OCI-LY1 (cell line): ENCODE measurements at regions not wholly inside any gene's neighbourhood (a gene's known extent, or its start where the extent isn't known, plus 50 kb on each side); places are given as distances from the start of the nearest gene placed in this dataset.

ENCODE experiments used
- H2AFZ ChIP-seq: fragments of 200-600 bp; sonication (generic), shearing (Covaris generic); 2 replicates; pipeline ENCODE4 v1.6.0; 2014; ENCODE audit warnings: antibody characterized with exemption, mild to moderate bottlenecking, low read length
- H3F3A ChIP-seq: fragments of 200-600 bp; sonication (generic), shearing (Covaris generic); 2 replicates; pipeline ENCODE4 v1.6.0; 2014; ENCODE audit warnings: mild to moderate bottlenecking, antibody characterized with exemption, low read length, moderate library complexity; ENCODE audit not compliant: insufficient read depth
- H3K27ac ChIP-seq: fragments of 200-600 bp; sonication (generic); 2 replicates; pipeline ENCODE4 v1.5.1; 2014; ENCODE audit warnings: low read length, mixed run types, mild to moderate bottlenecking, low read depth; ENCODE audit not compliant: poor library complexity, severe bottlenecking
- H3K27me3 ChIP-seq: fragments of 200-600 bp; sonication (generic); 2 replicates; pipeline ENCODE4 v1.6.0; 2014; ENCODE audit warnings: antibody characterized with exemption, mild to moderate bottlenecking, low read length, moderate library complexity; ENCODE audit not compliant: insufficient read depth
- H3K36me3 ChIP-seq: fragments of 200-600 bp; sonication (generic); 2 replicates; pipeline ENCODE4 v1.6.1; 2014; ENCODE audit warnings: mild to moderate bottlenecking, antibody characterized with exemption, low read length, moderate library complexity, mixed read lengths; ENCODE audit not compliant: insufficient read depth
- H3K4me1 ChIP-seq: fragments of 200-600 bp; sonication (generic); 2 replicates; pipeline ENCODE4 v1.5.1; 2014; ENCODE audit warnings: mild to moderate bottlenecking, low read length, moderate library complexity; ENCODE audit not compliant: insufficient read depth, severe bottlenecking
- H3K4me2 ChIP-seq: fragments of 200-600 bp; sonication (generic), shearing (Covaris generic); 2 replicates; pipeline ENCODE4 v1.6.1; 2014; ENCODE audit warnings: low read length
- H3K4me3 ChIP-seq: fragments of 200-600 bp; sonication (generic); 2 replicates; pipeline ENCODE4 v1.5.1; 2014; ENCODE audit warnings: low read length, low read depth, mild to moderate bottlenecking, mixed read lengths; ENCODE audit not compliant: poor library complexity, severe bottlenecking
- H3K79me2 ChIP-seq: fragments of 200-600 bp; shearing (Covaris generic); 2 replicates; pipeline ENCODE4 v1.6.1; 2016; ENCODE audit warnings: mixed run types, low read length, mixed read lengths; ENCODE audit not compliant: insufficient read depth
- H3K9ac ChIP-seq: fragments of 200-600 bp; sonication (generic), shearing (Covaris generic); 2 replicates; pipeline ENCODE4 v1.6.1; 2014; ENCODE audit warnings: mild to moderate bottlenecking, low read length, mixed read lengths
- H3K9me2 ChIP-seq: fragments of 200-600 bp; sonication (generic), shearing (Covaris generic); 2 replicates; pipeline ENCODE4 v1.6.1; 2014; ENCODE audit warnings: low read depth, mild to moderate bottlenecking, low read length, mixed read lengths
- H3K9me3 ChIP-seq: fragments of 200-600 bp; shearing (Covaris generic); 2 replicates; pipeline ENCODE4 v1.6.1; 2014; ENCODE audit warnings: low read length, mixed read lengths
- H4K20me1 ChIP-seq: fragments of 200-600 bp; sonication (generic), shearing (Covaris generic); 2 replicates; pipeline ENCODE4 v1.6.0; 2016; ENCODE audit warnings: mild to moderate bottlenecking, low read length; ENCODE audit not compliant: insufficient read depth
- EZH2 ChIP-seq: fragments of 200-600 bp; sonication (generic), shearing (Covaris generic); IDR thresholded peaks from 2 replicates; pipeline ENCODE4 v1.8.0; 2017; ENCODE audit warnings: borderline replicate concordance, mixed run types, mild to moderate bottlenecking, antibody characterized with exemption, low read length, moderate library complexity, mixed read lengths
- TF ChIP-seq, protein P1 (sequence below): fragments of 200-600 bp; sonication (generic), shearing (Covaris generic); IDR thresholded peaks from 2 replicates; pipeline ENCODE4 v1.5.1; 2017; ENCODE audit warnings: mild to moderate bottlenecking, antibody characterized with exemption, low read length, moderate library complexity, mixed read lengths

DNA sequence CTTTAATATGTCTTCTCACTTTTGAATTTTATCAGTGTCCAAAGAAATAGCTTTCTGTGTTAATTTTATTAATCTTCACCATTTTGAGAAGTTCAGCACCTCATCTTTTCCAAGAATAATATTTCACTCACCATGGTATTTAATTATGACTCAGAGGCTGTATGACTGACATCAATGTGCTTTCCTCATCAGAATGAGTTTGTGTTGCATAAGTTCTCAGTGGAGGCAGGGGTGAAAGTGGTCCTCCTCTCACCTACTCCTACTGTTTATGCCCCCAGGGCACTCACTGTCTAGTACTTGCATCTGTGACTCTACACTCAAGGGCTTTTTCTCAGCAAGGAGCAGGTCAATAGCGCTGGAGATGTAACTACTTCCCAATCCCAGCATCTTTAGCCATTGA is 905.3 kb upstream of the INTU start:
- Histone ChIP-seq H3K79me2 (no peaks in the 10 kb centered on the region), H4K20me1 (no peaks in the 10 kb centered on the region), H3K9me2 (no peaks in the 10 kb centered on the region), H3K4me3 (no peak overlapping the region), H3F3A (no peaks in the 10 kb centered on the region), H3K27me3 (no peaks in the 10 kb centered on the region), H3K4me1 (no peaks in the 10 kb centered on the region), H3K27ac (no peak overlapping the region), H3K4me2 (no peak overlapping the region), H3K36me3 (no peaks in the 10 kb centered on the region), H2AFZ (no peak overlapping the region), H3K9me3 (no peaks in the 10 kb centered on the region), H3K9ac (no peak overlapping the region)
- TF ChIP-seq EZH2, result no peak

DNA sequence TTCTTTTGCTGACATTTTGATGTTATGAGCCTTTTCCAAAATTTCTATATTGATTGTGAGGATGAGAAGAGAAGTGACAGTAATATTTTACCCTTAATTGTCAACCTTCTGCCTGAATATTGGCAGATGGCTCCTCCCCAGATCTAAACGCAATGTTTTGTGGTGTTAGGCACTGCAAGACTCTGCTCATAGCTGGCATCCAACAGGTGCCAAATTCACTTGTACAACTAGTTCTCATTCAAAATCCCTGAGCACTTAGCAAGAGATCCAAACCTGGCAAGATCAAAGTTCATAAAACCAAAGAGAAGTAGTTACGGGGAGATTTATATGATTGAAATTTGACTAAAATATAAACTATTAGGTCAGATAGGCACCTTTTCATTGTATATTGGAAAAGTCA is 901.7 kb upstream of the INTU start:
- H3F3A ChIP-seq, result no peaks in the 10 kb centered on the region
- H3K79me2 ChIP-seq, result no peaks in the 10 kb centered on the region
- no peak overlapping the region for H3K4me2 ChIP-seq
- TF ChIP-seq EZH2, result no peak
- TF ChIP-seq, protein P1, sequence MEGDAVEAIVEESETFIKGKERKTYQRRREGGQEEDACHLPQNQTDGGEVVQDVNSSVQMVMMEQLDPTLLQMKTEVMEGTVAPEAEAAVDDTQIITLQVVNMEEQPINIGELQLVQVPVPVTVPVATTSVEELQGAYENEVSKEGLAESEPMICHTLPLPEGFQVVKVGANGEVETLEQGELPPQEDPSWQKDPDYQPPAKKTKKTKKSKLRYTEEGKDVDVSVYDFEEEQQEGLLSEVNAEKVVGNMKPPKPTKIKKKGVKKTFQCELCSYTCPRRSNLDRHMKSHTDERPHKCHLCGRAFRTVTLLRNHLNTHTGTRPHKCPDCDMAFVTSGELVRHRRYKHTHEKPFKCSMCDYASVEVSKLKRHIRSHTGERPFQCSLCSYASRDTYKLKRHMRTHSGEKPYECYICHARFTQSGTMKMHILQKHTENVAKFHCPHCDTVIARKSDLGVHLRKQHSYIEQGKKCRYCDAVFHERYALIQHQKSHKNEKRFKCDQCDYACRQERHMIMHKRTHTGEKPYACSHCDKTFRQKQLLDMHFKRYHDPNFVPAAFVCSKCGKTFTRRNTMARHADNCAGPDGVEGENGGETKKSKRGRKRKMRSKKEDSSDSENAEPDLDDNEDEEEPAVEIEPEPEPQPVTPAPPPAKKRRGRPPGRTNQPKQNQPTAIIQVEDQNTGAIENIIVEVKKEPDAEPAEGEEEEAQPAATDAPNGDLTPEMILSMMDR, result no peak
- no peaks in the 10 kb centered on the region for H3K4me1 ChIP-seq
- H4K20me1 ChIP-seq, result no peaks in the 10 kb centered on the region
- no peak overlapping the region for H3K4me3 ChIP-seq
- H3K36me3 ChIP-seq, result no peaks in the 10 kb centered on the region
- no peaks in the 10 kb centered on the region for H3K9me2 ChIP-seq
- no peak overlapping the region for H3K9ac ChIP-seq
- no peaks in the 10 kb centered on the region for H3K27me3 ChIP-seq
- H3K27ac ChIP-seq, result no peak overlapping the region
- H3K9me3 ChIP-seq, result no peaks in the 10 kb centered on the region
- H2AFZ ChIP-seq, result no peak overlapping the region

DNA sequence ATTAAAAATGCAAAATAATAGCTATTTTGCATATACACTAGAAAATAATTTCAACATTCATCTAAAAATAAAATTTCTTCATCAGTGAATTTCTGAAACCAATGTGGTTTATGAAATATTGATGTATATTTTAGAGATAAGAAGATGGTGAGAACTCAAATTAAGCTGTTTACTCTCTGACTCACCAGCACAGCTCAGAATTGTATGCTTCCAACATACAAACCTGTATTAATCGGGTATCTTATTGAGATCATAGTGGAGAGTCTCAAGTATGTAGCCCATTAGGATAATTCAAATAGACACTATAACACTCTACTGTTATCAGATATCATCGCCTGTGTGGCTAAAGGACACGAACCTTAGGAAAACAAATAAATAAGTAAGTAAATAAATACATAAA is 899.5 kb upstream of the INTU start:
- Histone ChIP-seq H3F3A (no peaks in the 10 kb centered on the region), H3K4me3 (no peak overlapping the region), H2AFZ (no peak overlapping the region), H3K9me2 (no peaks in the 10 kb centered on the region), H4K20me1 (no peaks in the 10 kb centered on the region), H3K36me3 (no peaks in the 10 kb centered on the region), H3K27me3 (no peaks in the 10 kb centered on the region), H3K9me3 (no peaks in the 10 kb centered on the region), H3K4me1 (no peaks in the 10 kb centered on the region), H3K9ac (no peak overlapping the region), H3K27ac (no peak overlapping the region), H3K4me2 (no peak overlapping the region), H3K79me2 (no peaks in the 10 kb centered on the region)
- TF ChIP-seq, protein P1, result no peak
- no peak for TF ChIP-seq EZH2

DNA sequence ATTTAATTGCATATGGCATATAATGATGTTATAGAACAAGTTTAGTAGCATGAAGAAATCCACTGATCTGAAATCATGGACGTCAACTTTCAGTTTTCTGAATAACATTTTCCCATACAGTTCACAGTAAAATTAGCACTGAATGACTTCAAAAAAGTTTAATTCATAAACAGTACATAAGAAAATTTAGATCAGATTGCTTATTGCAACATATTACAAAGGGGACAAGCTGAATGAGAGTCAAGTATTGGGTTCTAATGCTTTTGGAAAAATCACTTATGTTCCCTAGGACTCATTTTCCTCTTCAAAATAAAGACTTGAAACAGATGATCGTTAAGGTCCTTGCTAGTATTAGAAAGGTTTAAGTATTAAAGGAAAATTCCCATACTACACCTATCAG is 898.3 kb upstream of the INTU start:
- no peaks in the 10 kb centered on the region for H3F3A ChIP-seq
- TF ChIP-seq EZH2, result no peak
- no peak overlapping the region for H3K4me2 ChIP-seq
- H4K20me1 ChIP-seq, result no peaks in the 10 kb centered on the region
- no peaks in the 10 kb centered on the region for H3K9me3 ChIP-seq
- no peaks in the 10 kb centered on the region for H3K9me2 ChIP-seq
- no peaks in the 10 kb centered on the region for H3K36me3 ChIP-seq
- no peak overlapping the region for H2AFZ ChIP-seq
- no peaks in the 10 kb centered on the region for H3K27me3 ChIP-seq
- no peak overlapping the region for H3K27ac ChIP-seq
- H3K4me3 ChIP-seq, result no peak overlapping the region
- H3K9ac ChIP-seq, result no peak overlapping the region
- H3K4me1 ChIP-seq, result no peaks in the 10 kb centered on the region
- no peaks in the 10 kb centered on the region for H3K79me2 ChIP-seq
